ENCODE measurements at regions not wholly inside any gene's neighbourhood (a gene's known extent, or its start where the extent isn't known, plus 50 kb on each side); places are given as distances from the start of the nearest gene placed in this dataset.
"Not testable (repeated sequence)": the region's sequence is repeated elsewhere in the genome, so short reads cannot be mapped to it uniquely, and the experiment has no call there.

DNA sequence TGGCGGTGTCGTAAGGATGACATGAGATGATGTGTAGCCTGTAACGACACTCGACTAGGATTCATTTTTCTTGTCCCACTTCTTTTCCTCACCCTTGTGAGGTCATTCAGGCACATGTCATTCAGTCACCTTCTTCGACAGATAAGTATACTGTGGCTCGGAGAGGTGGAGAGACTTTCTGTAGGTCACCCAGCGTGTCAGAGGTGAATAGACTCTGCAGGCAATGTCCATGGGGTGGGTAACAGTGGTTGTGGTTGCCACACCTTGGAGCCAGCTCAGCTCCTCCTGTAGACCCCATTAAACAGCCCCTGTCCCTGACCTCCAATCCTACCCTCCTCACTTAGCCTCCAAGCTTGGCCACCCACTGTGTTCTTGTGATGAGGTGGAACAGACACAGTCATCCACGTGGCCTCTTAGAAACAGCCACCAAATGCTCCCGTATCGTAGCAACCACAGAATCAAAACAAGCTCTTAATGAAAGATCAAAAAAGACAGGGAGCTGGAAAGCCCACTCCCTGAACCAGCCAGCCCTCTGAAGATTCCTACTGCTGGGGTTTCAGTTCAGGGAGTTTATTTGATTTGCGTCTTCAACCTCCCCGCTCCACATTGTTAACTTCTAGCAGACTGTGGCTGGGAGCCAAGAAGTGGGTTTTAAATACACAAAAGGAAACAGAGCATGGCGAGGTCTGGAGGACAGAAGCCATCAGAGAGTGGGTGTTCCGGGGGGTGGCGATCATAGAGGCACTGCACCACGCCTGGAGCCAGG lies 89.0 kb upstream of the GRK3 start:
- H3K4me1 ChIP-seq: peaks cover 4% of the 10 kb centered on the region
- H3K9me3 ChIP-seq: no peaks in the 10 kb centered on the region
- no peak overlapping the region for H3K27ac ChIP-seq
- no peaks in the 10 kb centered on the region for H3K36me3 ChIP-seq (ENCODE audit: low read depth, missing control alignments)
- 53 to 64% methylated on average over 16 of the region's 16 CpGs for WGBS, 2 donors
- intact Hi-C loops (cut with DNase I; ENCODE audit: low total_unique reads): no loop called here
- no peaks in the 10 kb centered on the region for H3K27me3 ChIP-seq
- DNase-seq: peak; percentile 70
- TF ChIP-seq POLR2A (IDR thresholded peaks at IDR 0.05): no peak
- TF ChIP-seq, protein P1, sequence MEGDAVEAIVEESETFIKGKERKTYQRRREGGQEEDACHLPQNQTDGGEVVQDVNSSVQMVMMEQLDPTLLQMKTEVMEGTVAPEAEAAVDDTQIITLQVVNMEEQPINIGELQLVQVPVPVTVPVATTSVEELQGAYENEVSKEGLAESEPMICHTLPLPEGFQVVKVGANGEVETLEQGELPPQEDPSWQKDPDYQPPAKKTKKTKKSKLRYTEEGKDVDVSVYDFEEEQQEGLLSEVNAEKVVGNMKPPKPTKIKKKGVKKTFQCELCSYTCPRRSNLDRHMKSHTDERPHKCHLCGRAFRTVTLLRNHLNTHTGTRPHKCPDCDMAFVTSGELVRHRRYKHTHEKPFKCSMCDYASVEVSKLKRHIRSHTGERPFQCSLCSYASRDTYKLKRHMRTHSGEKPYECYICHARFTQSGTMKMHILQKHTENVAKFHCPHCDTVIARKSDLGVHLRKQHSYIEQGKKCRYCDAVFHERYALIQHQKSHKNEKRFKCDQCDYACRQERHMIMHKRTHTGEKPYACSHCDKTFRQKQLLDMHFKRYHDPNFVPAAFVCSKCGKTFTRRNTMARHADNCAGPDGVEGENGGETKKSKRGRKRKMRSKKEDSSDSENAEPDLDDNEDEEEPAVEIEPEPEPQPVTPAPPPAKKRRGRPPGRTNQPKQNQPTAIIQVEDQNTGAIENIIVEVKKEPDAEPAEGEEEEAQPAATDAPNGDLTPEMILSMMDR (IDR thresholded peaks at IDR 0.05): no peak
- H3K4me3 ChIP-seq: no peak overlapping the region

DNA sequence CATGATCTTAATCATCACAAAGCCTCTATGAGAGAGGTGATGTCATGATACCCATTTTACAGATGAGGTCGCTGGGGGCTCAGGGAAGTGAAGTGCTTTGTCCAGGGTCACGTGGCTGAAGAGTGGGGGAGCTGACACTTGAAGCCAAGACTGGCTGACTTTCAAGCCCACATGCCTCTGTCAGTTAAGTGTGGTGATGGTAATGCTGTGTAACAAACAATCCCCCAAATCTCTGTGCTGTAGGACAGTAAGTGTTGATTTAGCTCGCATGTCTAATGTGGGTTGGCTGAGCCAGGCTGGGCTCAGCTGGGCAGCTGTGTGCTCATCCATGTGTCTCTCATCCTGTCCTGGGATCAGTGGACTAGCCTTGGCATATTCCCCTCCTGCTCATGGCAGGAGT lies 87.1 kb upstream of the GRK3 start:
- no peak overlapping the region for H3K4me3 ChIP-seq
- TF ChIP-seq POLR2A (IDR thresholded peaks at IDR 0.05): no peak
- TF ChIP-seq, protein P1 (IDR thresholded peaks at IDR 0.05): no peak
- DNase-seq: no peak
- H3K4me1 ChIP-seq: peaks cover 4% of the 10 kb centered on the region
- no peak overlapping the region for H3K27ac ChIP-seq
- WGBS, 2 donors: 81 to 96% methylated on average over 3 of the region's 3 CpGs
- H3K27me3 ChIP-seq: no peaks in the 10 kb centered on the region
- no peaks in the 10 kb centered on the region for H3K36me3 ChIP-seq (ENCODE audit: low read depth, missing control alignments)
- H3K9me3 ChIP-seq: no peaks in the 10 kb centered on the region
- intact Hi-C loops (cut with DNase I; ENCODE audit: low total_unique reads): no loop called here

DNA sequence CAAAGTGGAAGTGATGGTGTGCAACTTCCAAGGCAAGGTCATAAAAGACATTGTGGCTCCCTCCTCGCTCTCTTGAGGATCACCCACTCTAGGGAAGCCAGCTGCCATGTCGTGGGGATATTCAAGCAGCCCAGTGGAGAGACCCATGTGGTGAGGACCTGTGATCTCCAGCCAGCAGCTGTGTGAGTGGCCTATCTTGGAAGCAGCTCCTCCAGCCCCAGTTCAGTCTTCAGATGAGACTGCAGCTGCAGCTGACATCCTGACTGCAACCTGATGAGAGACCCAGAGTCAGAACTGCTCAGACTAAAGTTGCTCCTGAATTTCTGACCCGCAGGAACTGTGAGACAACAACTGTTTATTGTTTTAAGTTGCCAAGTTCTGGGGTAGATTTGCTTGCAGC lies 86.4 kb upstream of the GRK3 start:
- WGBS, 2 donors: 89 to 94% methylated on average over 2 to 3 of the region's 3 CpGs
- TF ChIP-seq, protein P1 (IDR thresholded peaks at IDR 0.05): no peak
- TF ChIP-seq POLR2A (IDR thresholded peaks at IDR 0.05): no peak
- DNase-seq: no peak
- intact Hi-C loops (cut with DNase I; ENCODE audit: low total_unique reads): no loop called here
- Histone ChIP-seq H3K36me3 (ENCODE audit: low read depth, missing control alignments) (no peaks in the 10 kb centered on the region), H3K27me3 (no peaks in the 10 kb centered on the region), H3K4me3 (no peak overlapping the region), H3K27ac (no peak overlapping the region), H3K9me3 (no peaks in the 10 kb centered on the region), H3K4me1 (peaks cover 5% of the 10 kb centered on the region)

DNA sequence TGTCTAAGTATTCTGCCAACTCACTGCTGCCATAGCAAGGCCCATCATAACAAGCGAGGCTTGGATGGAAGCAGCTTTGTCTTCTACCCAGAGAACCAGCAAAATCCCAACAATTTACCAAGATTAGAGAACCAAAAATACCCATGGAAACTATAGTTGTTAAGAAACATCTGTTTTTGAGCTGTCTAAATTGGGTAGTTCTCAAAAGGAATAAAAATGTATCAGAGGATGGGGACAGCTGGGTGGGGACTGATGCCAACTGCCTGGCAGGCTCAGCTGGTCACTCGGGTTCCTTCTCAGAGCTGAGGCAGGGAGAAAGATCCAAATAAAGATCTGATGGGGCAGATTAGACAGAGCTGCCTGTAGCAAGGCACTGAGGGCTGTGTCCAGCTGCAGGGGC lies 85.9 kb upstream of the GRK3 start:
- Histone ChIP-seq H3K9me3 (no peaks in the 10 kb centered on the region), H3K36me3 (ENCODE audit: low read depth, missing control alignments) (no peaks in the 10 kb centered on the region), H3K27me3 (no peaks in the 10 kb centered on the region), H3K4me1 (peaks cover 9% of the 10 kb centered on the region), H3K27ac (no peak overlapping the region), H3K4me3 (no peak overlapping the region)
- WGBS, 2 donors: 62 to 79% methylated on average over 2 of the region's 2 CpGs
- DNase-seq: no peak
- intact Hi-C loops (cut with DNase I; ENCODE audit: low total_unique reads): no loop called here
- TF ChIP-seq POLR2A (IDR thresholded peaks at IDR 0.05): no peak
- TF ChIP-seq, protein P1 (IDR thresholded peaks at IDR 0.05): no peak

DNA sequence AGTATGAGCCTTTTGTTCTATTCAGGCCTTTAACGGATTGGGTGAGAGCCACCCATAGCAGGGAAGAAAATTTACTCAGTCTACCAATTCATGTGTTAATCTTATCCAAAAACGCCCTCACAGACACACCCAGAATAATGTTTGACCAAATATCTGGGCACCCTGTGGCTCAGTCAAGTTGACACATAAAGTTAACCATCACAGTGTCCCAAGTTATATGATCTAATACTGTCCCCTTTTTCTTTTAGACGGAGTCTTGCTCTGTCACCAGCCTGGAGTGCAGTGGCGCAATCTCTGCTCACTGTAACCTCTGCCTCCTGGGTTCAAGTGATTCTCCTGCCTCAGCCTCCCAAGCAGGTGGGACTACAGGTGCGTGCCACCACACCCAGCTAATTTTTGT lies 83.6 kb upstream of the GRK3 start:
- H3K9me3 ChIP-seq; DNase-seq; intact Hi-C loops (cut with DNase I; ENCODE audit: low total_unique reads); H3K4me3 ChIP-seq; H3K27me3 ChIP-seq; H3K4me1 ChIP-seq; H3K27ac ChIP-seq; H3K36me3 ChIP-seq (ENCODE audit: low read depth, missing control alignments): not testable (repeated sequence)
- 89 to 95% methylated on average over 5 of the region's 5 CpGs for WGBS, 2 donors
